H9 (cell line): ENCODE measurements at regions not wholly inside any gene's neighbourhood (a gene's known extent, or its start where the extent isn't known, plus 50 kb on each side); places are given as distances from the start of the nearest gene placed in this dataset.

Experiments
- DNase-seq: peaks from one replicate; pipeline ENCODE4 v3.0.0-alpha.2; 2017
- H2AFZ ChIP-seq: one replicate; pipeline ENCODE4 v1.6.1; 2013; ENCODE audit warnings: mild to moderate bottlenecking, low read length, control low read depth, moderate library complexity
- H2AK5ac ChIP-seq: 2 replicates; pipeline ENCODE4 v1.6.1; 2013; ENCODE audit warnings: low read length, control low read depth, mixed read lengths; ENCODE audit not compliant: insufficient read length
- H2BK120ac ChIP-seq: one replicate; pipeline ENCODE4 v1.6.1; 2013; ENCODE audit warnings: low read depth, mild to moderate bottlenecking, low read length, control low read depth, inconsistent platforms; ENCODE audit not compliant: poor library complexity, severe bottlenecking
- H2BK12ac ChIP-seq: 2 replicates; pipeline ENCODE4 v1.6.1; 2013; ENCODE audit warnings: low read length, control low read depth, mixed read lengths, low read depth; ENCODE audit not compliant: insufficient read length
- H2BK15ac ChIP-seq: 2 replicates; pipeline ENCODE4 v1.6.1; 2013; ENCODE audit warnings: low read depth, low read length, control low read depth
- H2BK20ac ChIP-seq: one replicate; pipeline ENCODE4 v1.6.1; 2013; ENCODE audit warnings: low read depth, mild to moderate bottlenecking, low read length, control low read depth, inconsistent platforms; ENCODE audit not compliant: poor library complexity, severe bottlenecking
- H2BK5ac ChIP-seq: 2 replicates; pipeline ENCODE4 v1.6.1; 2013; ENCODE audit warnings: low read length, control low read depth, mixed read lengths; ENCODE audit not compliant: insufficient read length
- H3K14ac ChIP-seq: 2 replicates; pipeline ENCODE4 v1.6.1; 2013; ENCODE audit warnings: low read length, control low read depth; ENCODE audit not compliant: insufficient read depth
- H3K18ac ChIP-seq: 2 replicates; pipeline ENCODE4 v1.6.1; 2013; ENCODE audit warnings: low read depth, mild to moderate bottlenecking, mixed read lengths, low read length, control low read depth; ENCODE audit not compliant: insufficient read length
- H3K23ac ChIP-seq: 2 replicates; pipeline ENCODE4 v1.6.1; 2013; ENCODE audit warnings: low read length, control low read depth, mixed read lengths, low read depth; ENCODE audit not compliant: insufficient read length
- H3K23me2 ChIP-seq: 2 replicates; pipeline ENCODE4 v1.6.1; 2013; ENCODE audit warnings: low read depth, mild to moderate bottlenecking, mixed read lengths, low read length, control low read depth; ENCODE audit not compliant: insufficient read length, poor library complexity, severe bottlenecking
- H3K27ac ChIP-seq: 2 replicates; pipeline ENCODE4 v1.5.1; 2013; ENCODE audit warnings: low read length, control low read depth, mixed read lengths, low read depth; ENCODE audit not compliant: insufficient read length
- H3K27me3 ChIP-seq: 2 replicates; pipeline ENCODE4 v1.6.1; 2013; ENCODE audit warnings: low read length, control low read depth, inconsistent platforms; ENCODE audit not compliant: insufficient read depth
- H3K4ac ChIP-seq: 2 replicates; pipeline ENCODE4 v1.6.1; 2013; ENCODE audit warnings: low read depth, mild to moderate bottlenecking, control low read depth, inconsistent platforms, low read length, moderate library complexity
- H3K4me1 ChIP-seq: 2 replicates; pipeline ENCODE4 v1.6.1; 2013; ENCODE audit warnings: low read length, control low read depth, inconsistent platforms; ENCODE audit not compliant: insufficient read depth
- H3K4me2 ChIP-seq: 2 replicates; pipeline ENCODE4 v1.6.1; 2013; ENCODE audit warnings: low read length, control low read depth, mixed read lengths; ENCODE audit not compliant: insufficient read length, insufficient read depth
- H3K56ac ChIP-seq: 2 replicates; pipeline ENCODE4 v1.6.1; 2013; ENCODE audit warnings: low read depth, mild to moderate bottlenecking, mixed read lengths, low read length, control low read depth; ENCODE audit not compliant: insufficient read length
- H3K79me1 ChIP-seq: 2 replicates; pipeline ENCODE4 v1.6.1; 2013; ENCODE audit warnings: low read depth, mild to moderate bottlenecking, moderate library complexity, low read length, control low read depth, inconsistent platforms; ENCODE audit not compliant: insufficient read depth, poor library complexity, severe bottlenecking
- H3K79me2 ChIP-seq: 2 replicates; pipeline ENCODE4 v1.6.1; 2013; ENCODE audit warnings: low read length, control low read depth, inconsistent platforms; ENCODE audit not compliant: insufficient read depth
- H3K9ac ChIP-seq: 2 replicates; pipeline ENCODE4 v1.6.1; 2013; ENCODE audit warnings: low read length, control low read depth, mixed read lengths; ENCODE audit not compliant: insufficient read length; ENCODE audit errors: extremely low read depth
- H3K9me3 ChIP-seq: one replicate; pipeline ENCODE4 v1.6.1; 2013; ENCODE audit warnings: low read depth, low read length, inconsistent platforms; ENCODE audit not compliant: control insufficient read depth
- H3T11ph ChIP-seq: one replicate; pipeline ENCODE4 v1.6.1; 2013; ENCODE audit warnings: mild to moderate bottlenecking, low read length, control low read depth, inconsistent platforms
- H4K20me1 ChIP-seq: one replicate; pipeline ENCODE4 v1.6.1; 2013; ENCODE audit not compliant: control insufficient read depth, insufficient read length, insufficient read depth
- H4K5ac ChIP-seq: 2 replicates; pipeline ENCODE4 v1.6.1; 2013; ENCODE audit warnings: low read depth, mild to moderate bottlenecking, mixed read lengths, low read length, control low read depth; ENCODE audit not compliant: insufficient read length
- H4K8ac ChIP-seq: replicated peaks from 2 replicates; pipeline ENCODE4 v1.6.1; 2013; ENCODE audit warnings: low read length, control low read depth, mixed read lengths, low read depth; ENCODE audit not compliant: insufficient read length
- H4K91ac ChIP-seq: 2 replicates; pipeline ENCODE4 v1.6.1; 2013; ENCODE audit warnings: low read depth, mild to moderate bottlenecking, moderate library complexity, mixed read lengths, low read length, control low read depth; ENCODE audit not compliant: insufficient read length
- H3K27ac Mint-ChIP-seq, 3 experiments: 2 replicates in 2 of 3; 3 replicates in 1 of 3; pipeline ENCODE4 v1.8.0; 2020 to 2021; ENCODE audit warnings: mixed read lengths in 3 of 3, mild to moderate bottlenecking in 1 of 3, moderate library complexity in 1 of 3
- H3K27me3 Mint-ChIP-seq: 2 replicates; pipeline ENCODE4 v1.8.0; 2021; ENCODE audit warnings: low read depth, mild to moderate bottlenecking, moderate library complexity, mixed read lengths
- H3K36me3 Mint-ChIP-seq, 3 experiments: 2 replicates in 2 of 3; 3 replicates in 1 of 3; pipeline ENCODE4 v1.8.0; 2020 to 2021; ENCODE audit warnings: low read depth in 3 of 3, mixed read lengths in 3 of 3; ENCODE audit not compliant: insufficient read depth in 1 of 3
- H3K4me1 Mint-ChIP-seq, 2 experiments: 2 replicates each; pipeline ENCODE4 v1.8.0; 2020; ENCODE audit warnings: mixed read lengths in 2 of 2
- H3K4me3 Mint-ChIP-seq, 2 experiments: 2 replicates in 1 of 2; 3 replicates in 1 of 2; pipeline ENCODE4 v1.8.0; 2020 to 2021; ENCODE audit warnings: mild to moderate bottlenecking in 2 of 2, mixed read lengths in 2 of 2, moderate library complexity in 1 of 2
- H3K9me3 Mint-ChIP-seq, 2 experiments: 2 replicates in 1 of 2; 3 replicates in 1 of 2; pipeline ENCODE4 v1.8.0; 2020; ENCODE audit warnings: mild to moderate bottlenecking in 2 of 2, mixed read lengths in 2 of 2, moderate library complexity in 1 of 2
- CTCF ChIP-seq: fragments of 200-600 bp; sonication (generic); conservative IDR thresholded peaks from 3 replicates; pipeline ENCODE4 v1.8.0; 2021; ENCODE audit warnings: antibody characterized with exemption, mild to moderate bottlenecking
- WGBS: extraction: QIAGEN DNeasy Blood & Tissue Kit; methylation state at CpG from one replicate; pipeline ENCODE4 v1.1.7; 2013; ENCODE audit warnings: missing lambda C conversion rate, low lambda C conversion rate, mixed read lengths; ENCODE audit not compliant: insufficient read length; ENCODE audit errors: extremely low coverage; 5-methylcytosine and 5-hydroxymethylcytosine counted together

- no peaks in the 10 kb centered on the region for H3K4me1 Mint-ChIP-seq
- Histone ChIP-seq H4K8ac (no peak overlapping the region), H4K20me1 (no peaks in the 10 kb centered on the region), H2BK12ac (no peak overlapping the region), H2BK5ac (no peak overlapping the region), H4K91ac (no peak overlapping the region), H2AFZ (no peak overlapping the region), H3K27ac (no peak overlapping the region), H3K9ac (no peak overlapping the region), H3K79me1 (no peaks in the 10 kb centered on the region), H4K5ac (no peak overlapping the region), H3T11ph (no peak overlapping the region), H3K4me2 (no peak overlapping the region), H3K27me3 (no peaks in the 10 kb centered on the region), H3K18ac (no peak overlapping the region), H3K4ac (no peak overlapping the region), H2BK15ac (no peak overlapping the region), H2BK120ac (no peak overlapping the region), H3K14ac (no peak overlapping the region), H3K23ac (no peak overlapping the region), H2AK5ac (no peak overlapping the region), H3K9me3 (no peaks in the 10 kb centered on the region), H3K23me2 (no peaks in the 10 kb centered on the region), H3K4me1 (no peaks in the 10 kb centered on the region), H3K79me2 (no peaks in the 10 kb centered on the region), H3K56ac (no peak overlapping the region), H2BK20ac (no peak overlapping the region)
- no peaks in the 10 kb centered on the region; a peak in 1 of 7 replicates for H3K36me3 Mint-ChIP-seq
- TF ChIP-seq CTCF: no peak
- DNase-seq: no peak
- no peak overlapping the region for H3K4me3 Mint-ChIP-seq
- no CpG with 5 or more reads among the region's 10 CpGs for WGBS
- peaks cover 16% of the 10 kb centered on the region for H3K27me3 Mint-ChIP-seq
- no peaks in the 10 kb centered on the region for H3K9me3 Mint-ChIP-seq
- no peak overlapping the region for H3K27ac Mint-ChIP-seq
These were observed 411.2 kb upstream of the TBX3 start for GRCh38 chr12:115095073-115095748.
